HK-2 (cell line): ENCODE measurements at regions not wholly inside any gene's neighbourhood (a gene's known extent, or its start where the extent isn't known, plus 50 kb on each side); places are given as distances from the start of the nearest gene placed in this dataset.
"Not testable (repeated sequence)": the region's sequence is repeated elsewhere in the genome, so short reads cannot be mapped to it uniquely, and the experiment has no call there.

Experiments
- DNase-seq: peaks from one replicate; pipeline ENCODE4 v3.0.0-alpha.2; 2018; ENCODE audit not compliant: unreplicated experiment

DNA sequence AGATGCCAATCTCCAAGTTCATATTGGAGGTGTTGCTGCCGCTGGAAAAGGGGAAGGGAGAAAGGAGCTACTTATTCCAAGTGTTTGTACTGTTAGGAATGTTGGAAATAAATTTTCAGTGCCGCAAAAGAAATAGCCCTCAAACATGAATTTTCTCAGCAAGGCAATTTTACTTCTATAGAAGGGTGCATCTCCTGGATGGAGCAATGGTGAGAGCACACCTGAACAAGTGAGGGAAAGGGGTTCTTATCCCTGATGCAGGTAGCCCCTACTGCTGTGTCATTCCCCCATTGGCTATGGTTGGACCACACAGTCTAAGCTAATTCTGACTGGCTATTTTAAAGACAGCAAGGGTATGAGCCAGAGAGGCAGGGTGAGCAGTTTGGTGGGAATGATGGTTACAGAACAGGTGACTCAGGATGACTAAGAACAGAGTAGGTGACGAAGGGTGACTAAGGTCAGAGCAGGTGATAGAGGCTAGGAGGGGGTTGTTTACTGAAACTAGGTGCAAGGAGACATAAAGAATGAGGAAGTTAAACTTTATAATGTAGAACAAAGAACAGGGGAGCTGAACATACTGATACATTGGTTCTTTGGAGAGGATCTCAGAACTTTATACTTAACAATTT lies 503.5 kb downstream of the EDEM1 start:
- DNase-seq, result no peak

DNA sequence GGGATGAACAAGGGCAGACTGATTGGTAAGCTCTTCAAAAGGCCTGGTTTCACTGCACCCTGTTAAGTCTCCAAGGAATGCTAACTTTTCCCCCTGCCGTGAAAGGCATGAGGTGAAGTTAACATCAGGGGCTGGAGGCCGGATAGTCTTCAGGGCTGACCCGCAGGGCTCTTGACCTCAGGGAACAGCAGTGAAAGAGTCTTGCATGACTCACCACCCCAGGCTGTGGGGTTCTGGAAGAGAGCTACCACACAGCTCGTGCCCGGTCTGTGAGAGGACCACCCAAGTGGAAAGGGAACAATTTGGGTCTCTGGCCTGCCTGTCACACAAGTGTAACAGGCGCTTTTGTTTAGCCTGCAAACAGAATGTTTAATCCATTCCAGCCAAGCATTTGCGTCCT lies 504.9 kb downstream of the EDEM1 start:
- DNase-seq, result no peak

DNA sequence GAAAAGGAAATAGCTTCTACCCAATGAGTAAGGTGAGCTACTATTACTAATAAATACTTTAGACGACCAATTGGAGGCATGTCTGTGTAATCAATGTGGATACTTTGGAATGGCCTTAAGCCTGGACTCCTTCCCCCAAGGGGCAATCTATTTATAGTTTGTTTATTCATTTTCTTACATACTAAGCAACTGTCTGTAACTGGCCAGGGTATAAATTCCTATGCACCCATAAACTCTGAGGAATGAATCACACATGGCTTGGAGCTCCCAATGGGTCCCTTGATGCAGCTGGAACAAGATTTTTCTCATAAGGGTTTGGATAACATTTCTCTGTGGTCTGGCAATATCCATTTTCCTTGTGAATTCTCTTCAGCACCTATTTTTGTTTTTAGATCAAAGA lies 506.8 kb downstream of the EDEM1 start:
- no peak for DNase-seq

DNA sequence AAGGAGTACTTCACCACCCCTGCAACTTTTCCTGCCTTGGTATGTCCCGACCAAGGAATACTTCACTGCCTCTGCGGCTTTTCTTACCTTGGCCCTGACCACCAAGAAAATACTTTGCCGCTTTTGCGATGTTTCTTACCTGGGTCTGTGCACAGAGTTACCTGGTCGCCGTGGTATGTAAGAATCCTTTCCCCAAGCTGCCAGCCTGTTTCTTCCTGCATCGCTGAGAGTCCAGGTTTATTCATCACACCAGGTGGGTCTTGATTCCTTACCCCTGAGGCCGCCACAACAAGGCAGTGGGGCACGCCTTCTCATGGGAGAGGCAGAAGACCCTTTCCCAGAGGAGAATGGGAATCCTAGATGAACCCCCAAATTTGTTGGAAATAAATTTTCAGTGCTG lies 511.3 kb downstream of the EDEM1 start:
- DNase-seq, result no peak

DNA sequence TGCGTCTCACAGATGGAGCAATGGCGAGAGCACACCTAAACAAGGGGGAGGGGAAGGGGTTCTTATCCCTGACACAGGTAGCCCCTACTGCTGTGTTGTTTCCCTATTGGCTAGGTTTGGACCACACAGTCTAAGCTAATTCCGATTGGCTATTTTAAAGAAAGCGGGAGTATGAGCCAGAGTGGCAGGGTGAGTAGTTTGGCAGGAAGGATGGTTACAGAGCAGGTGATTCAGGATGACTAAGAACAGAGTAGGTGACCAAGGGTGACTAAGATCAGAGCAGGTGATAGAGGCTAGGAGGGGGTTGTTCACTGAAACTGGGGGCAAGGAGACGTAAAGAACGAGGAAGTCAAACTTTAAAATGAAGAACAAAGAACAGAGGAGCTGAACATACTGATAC lies 511.8 kb downstream of the EDEM1 start:
- DNase-seq, result no peak

DNA sequence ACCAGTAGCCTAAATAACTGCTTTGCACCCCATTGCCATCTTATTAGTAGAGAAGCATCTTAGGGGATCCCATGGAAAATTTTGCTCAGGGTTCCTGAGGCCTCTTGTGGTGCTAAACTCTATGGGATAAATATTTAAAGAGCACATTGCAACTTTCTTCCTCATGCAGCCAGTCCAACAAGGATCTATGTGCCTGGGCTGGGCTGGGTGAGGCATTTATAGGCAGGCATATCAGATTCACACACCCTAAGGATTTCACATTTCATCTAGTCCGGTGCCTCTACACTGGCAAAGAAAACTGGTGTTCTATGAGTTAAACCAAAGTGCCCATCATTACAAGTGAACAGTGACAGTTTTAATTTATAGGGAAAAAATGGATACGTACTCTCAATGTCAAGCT lies 512.3 kb downstream of the EDEM1 start:
- DNase-seq, result no peak

DNA sequence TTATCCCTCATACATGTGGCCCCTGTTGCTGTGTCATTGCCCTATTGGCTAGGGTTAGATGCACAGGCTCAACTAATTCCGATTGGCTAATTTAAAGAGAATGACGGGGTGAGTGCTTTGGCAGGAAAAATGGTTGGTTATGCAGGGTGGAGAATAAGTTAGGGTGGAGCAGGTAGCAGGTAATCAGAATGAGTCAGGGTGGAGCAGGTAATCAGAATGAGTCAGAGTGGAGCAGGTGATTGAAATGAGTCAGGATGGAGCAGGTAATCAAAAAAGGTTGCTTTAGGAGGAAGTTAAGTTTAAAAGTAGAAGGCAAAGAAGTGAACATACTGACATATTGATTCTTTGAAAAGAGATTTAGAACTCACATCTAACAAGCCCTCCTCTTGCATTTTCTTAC lies 513.5 kb downstream of the EDEM1 start:
- not testable (repeated sequence) for DNase-seq

DNA sequence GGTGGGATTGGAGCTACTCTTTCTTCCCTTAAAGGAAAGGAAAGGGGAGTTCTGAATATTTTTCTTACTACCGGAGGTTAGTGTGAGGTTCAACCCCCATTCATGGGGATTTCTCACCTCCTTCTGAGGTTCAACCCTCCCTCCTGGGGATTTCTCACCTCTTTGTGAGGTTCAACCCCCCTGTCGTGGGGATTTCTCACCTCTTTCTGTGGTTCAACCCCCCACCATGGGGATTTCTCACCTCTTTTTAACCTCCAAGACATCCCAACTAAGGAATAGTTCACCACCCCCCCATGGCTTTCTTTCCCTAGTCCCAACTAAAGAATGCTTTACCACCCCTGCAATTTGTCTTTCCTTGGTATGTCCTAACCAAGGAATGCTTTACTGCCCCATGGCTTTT lies 520.3 kb downstream of the EDEM1 start:
- no peak for DNase-seq

DNA sequence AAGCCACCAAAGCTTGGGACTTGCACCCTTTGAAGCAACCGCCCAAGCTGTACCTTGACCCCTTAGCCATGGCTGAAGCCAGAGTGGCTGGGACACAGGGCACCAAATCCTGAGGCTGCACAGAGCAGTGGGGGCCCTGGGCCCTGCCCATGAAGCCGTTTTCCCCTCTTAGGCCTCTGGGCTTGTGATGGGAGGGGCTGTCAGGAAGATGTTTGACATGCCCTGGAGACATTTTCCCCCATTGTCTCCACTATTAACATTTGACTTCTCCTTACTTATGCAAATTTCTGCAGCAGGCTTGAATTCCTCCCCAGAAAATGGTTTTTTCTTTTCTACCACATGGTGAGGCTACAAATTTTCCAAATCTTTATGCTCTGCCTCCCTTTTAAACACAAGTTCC lies 522.2 kb downstream of the EDEM1 start:
- no peak for DNase-seq

DNA sequence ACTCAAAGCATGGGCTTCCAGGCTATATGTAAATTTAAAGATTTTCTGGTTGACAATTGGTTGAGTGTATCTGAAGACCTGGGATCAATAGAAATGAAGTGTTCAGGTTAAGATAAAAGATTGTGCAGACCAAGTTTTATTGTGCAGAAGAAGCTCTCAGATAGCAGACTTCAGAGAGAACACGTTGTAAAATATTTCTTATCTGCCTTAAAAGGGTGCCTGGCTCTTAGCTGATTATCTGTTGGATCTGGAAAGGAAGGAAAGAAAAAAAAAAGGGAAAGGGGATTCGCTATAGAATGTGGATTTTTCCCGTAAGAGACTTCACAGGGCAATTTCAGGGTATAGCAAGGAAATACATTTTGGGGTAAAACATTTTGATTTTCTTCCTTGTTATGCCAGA lies 523.2 kb downstream of the EDEM1 start:
- DNase-seq, result no peak

DNA sequence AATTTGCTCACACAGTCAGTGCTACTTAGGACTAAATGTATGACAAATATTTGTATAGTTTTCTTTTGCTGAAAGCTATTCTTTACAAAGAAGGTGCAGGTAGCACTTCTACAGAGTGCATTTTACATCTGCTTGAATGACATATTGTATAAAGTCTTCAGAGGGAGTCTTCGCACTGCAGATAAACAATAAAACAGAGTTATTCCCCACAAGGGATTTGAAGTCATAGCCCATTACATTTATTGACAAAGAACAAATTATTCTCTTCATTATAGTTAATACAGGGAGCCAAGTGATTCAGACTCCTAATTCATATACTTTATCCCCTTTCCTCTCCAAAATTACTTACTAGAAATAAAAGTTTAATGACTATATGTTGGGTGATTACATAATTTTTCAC lies 529.7 kb downstream of the EDEM1 start:
- no peak for DNase-seq

DNA sequence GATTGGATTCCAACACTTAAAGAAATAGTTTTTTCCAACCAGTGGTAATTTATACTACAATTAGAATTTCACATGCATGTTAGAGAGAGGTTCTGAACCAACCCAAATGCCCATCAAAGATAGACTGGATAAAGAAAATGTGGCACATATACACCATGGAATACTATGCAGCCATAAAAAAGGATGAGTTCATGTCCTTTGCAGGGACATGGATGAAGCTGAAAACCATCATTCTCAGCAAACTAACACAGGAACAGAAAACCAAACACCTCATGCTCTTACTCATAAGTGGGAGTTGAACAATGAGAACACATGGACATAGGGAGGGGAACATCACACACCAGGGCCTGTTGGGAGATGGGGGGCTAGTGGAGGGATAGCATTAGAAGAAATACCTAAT lies 532.2 kb downstream of the EDEM1 start:
- DNase-seq, result not testable (repeated sequence)

DNA sequence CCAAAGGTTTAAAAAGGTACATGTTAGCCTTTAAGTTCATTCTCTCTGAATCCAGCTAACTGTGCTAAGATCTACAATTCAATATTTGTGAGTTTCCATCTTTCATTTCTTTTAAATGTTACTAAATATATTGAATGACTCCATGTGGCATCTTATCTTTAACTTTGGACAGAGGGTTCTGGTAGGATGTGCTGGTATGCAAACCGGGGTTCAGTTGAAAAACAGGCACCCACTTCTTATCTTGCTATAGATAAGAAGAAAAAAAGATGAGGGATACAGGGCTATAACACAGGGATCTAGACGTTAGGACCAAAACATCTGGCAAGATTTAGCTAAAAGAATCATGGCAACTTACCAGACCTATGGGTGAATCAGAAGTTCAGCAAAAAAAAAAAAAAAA lies 538.3 kb downstream of the EDEM1 start:
- DNase-seq, result no peak

DNA sequence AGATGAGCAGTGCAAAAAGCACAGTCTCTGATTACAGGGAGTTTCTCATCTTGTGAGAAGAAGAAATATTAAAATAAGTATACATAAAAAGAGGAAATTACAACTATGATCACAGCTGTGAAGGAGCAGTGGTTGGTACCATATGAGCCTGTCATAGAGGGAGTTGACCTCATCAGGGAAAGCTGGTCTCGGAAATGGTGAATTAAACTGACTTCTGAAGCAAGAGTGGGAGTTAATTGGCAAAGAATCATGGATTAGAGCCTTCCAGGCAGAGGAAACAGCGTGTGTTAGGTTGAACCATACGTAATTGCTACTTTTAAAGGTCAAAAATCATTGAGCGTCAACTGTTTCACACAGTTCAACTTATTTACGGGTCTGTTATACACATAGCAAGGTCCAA lies 539.1 kb downstream of the EDEM1 start:
- no peak for DNase-seq

DNA sequence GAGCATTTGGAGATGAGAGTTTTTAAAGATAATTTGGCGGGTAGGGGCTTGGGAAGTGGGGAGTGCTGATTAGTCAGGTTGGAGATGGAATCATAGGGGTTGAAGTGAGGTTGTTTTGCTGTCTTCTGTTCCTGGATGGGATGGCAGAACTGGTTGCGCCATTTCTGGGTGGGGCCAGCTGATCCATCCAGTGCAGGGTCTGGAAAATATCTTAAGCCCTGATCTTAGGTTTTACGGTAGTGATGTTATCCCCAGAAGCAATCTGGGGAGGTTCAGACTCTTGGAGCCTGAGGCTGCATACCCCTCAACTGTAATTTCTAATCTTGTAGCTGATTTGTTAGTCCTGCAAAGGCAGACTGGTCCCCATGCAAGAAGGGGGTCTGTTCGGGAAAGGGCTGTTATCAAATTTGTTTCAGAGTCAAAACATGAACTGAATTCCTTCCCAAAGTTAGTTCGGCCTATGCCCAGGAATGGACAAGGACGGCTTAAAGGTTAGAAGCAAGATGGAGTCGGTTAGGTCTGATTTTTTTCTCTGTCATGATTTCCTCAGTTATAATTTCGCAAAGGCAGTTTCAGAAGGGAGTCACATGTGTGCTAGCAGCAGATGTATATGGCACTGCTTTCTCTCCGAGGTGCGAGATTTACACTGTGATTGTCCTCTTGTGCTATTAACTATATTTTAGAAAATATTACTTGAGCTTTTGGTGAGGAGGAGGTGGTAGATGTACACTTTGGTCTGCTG lies 540.4 kb downstream of the EDEM1 start:
- no peak for DNase-seq

DNA sequence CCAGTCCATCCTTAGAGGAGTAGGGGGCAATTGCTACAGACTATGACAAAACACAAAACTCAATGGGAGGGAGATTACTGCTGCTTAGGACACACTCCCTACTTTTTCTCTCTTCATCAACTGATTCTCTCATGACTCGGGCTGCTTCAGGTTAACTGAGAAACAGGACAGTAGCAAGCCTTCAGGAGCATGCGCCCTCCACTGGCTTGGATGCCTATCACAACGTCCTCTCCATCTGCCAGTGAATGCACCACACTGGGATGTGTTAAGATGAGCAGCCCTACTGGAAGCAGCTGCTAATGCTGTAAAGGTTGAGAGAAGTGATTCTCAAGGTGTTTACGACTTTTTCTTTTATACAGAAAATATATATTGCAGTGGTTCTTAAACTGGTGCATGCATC lies 542.3 kb downstream of the EDEM1 start:
- DNase-seq, result no peak

DNA sequence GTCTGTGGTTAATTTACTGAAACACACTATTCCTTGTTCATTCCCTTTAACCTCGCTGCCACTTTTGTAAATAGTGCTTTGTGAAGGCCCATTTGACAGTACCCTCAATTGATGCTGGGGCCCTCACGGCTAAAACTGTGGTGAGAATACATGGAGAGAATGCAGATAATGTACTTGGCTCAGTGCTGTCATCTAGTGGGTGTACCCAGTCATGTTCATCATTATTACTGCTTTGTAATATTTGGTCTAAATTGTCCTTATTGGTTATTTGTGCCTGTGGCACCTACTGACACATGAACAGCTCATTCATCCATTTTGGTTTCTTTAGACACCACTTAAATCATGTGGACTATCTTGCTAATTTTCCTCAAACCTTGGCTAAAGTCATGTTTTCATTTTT lies 543.6 kb downstream of the EDEM1 start:
- no peak for DNase-seq

DNA sequence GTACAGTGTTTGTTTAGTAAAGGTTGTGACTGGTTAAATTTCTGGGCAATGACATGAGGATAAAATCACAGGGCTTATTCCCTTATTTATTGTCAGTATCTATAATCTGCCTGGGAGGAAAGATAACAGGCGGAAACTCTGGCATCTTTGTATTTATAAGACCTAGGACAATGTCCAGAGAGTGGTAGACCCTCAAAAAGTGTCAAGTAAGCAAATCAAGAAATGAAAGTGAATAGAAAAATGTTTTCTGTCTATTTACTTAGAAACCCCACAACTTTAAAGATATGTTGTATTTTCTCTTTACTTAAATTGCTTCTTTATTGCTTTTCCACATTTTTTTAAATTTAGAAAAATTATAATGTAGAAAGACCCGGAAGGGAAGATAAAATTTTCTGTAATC lies 544.6 kb downstream of the EDEM1 start:
- DNase-seq, result no peak

DNA sequence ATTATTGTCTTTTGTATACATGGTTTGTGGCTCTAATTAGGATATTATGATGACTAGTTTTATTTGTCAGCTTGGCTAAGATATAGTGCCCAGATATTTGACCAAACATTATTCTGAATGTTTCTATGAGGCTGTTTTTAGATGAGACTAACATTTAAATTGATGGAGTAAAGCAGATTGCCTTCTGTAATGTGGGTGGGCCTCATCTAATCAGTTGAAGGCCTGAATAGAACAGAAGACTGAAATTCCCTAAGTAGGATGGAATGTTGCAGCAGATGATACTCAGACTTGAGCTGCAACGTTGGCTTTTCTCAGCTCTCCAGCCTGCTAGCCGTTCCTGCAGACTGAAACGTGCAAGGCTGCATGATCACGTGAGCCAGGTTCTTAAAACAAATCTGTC lies 546.5 kb downstream of the EDEM1 start:
- no peak for DNase-seq

DNA sequence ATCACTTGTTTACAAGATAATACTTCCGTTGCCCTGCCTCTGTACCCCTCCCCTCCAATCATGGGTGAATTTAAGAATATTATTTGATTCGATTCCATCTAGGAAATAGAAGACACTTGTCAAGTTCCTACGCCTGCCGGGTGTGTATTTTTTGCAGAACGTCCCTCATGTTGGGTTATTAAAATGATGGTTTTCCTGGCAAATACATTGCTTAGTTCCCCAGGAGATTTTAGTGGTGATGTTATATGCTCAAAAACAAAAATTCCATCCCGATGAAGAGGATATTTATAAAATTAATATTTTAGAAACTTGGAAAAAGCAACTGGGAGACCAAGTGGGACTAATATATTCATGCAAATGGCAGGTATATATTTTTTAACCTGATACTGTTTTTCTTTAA lies 548.4 kb downstream of the EDEM1 start:
- DNase-seq, result no peak

DNA sequence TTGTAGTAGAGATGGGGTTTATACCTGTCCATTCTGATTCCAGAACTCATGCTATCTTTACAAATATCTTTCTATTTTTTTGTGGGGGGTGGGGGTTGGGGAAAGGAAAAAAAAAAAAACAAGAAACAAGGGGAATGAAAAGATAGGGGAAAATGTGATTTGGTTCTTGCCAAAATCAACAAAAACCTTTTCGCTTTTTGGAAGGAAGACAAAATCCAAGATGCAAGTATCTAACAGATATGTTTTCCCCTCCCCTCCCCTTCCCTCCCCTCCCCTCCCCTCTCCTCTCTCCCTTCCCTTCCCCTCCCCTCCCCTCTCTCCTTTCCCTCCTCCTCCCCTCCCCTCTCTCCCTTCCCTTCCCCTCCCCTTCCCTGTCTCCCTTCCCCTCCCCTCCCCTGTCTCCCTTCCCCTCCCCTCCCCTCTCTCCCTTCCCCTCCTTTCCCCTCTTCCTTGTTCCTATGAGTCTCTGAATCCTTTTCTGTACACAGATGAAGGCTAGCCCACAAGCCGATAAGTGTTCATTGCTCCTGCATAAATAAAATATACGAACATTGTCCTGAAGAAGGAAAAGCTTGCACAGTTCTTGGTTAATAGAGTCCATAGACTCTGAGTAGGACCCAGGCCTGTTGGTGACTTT lies 551.9 kb downstream of the EDEM1 start:
- DNase-seq, result no peak

DNA sequence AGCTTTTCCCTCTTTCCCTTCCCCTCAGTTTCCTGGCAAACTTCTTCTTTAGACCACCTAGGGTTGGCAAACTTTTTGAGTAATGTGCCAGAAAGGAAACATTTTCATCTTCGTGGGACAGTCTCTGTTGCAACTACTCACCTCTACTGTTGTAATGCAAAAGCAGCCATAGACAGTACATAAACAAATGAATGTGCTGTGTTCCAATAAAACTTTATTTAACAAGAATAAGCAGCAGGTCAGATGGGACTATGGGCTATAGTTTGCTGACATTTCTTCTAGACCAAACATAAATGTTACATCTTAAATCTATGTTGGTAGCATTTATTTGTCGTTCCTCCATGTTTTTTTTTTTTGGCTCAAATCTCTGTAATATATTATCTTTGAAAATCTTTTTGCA lies 552.4 kb downstream of the EDEM1 start:
- DNase-seq, result no peak

DNA sequence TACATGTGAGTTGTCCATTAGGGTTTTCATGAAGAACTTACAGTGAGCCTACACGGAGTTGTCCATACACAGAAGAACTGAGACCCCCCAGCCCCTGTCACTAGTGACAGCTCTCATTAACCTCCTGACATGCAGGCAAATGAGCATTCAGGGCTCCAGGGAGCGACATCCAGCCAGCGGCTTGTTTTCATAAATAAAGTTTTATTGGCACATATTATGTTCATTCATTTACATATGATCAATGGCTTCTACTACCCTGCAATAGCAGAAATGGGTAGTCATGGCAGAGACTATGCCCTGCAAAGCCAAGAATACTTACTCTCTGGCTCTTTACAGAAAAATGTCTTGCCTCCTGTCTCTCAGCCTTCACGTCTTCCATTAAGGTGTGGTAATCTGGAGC lies 553.5 kb downstream of the EDEM1 start:
- DNase-seq, result no peak

DNA sequence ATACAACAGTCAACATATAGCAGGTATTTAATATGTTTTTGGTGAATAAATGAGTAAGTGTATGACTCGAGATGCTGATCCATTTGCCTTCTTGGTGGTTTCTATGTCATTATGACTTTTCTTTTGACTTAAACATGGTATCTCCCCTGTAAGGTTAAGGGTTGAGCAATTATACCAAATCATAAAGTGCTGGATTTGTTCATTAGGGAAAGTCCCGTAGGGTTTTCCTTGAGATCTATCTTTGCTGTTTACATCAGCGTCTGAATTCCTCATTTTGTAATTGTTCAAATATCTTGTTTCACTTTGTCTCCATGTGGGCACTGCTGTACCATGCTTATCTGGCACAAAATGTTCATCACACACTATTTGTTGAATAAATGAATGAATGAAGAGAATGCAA lies 562.6 kb downstream of the EDEM1 start:
- no peak for DNase-seq
